HL-60 (cell line): ENCODE measurements at regions not wholly inside any gene's neighbourhood (a gene's known extent, or its start where the extent isn't known, plus 50 kb on each side); places are given as distances from the start of the nearest gene placed in this dataset.

ENCODE experiments used
- DNase-seq, 2 experiments: peaks; one replicate each; pipeline ENCODE4 v3.0.0-alpha.2; 2010 to 2020; ENCODE audit warnings: low read depth in 1 of 2, low spot score in 1 of 2
- H3K27ac ChIP-seq: fragments of 250-450 bp; sonication (Bioruptor Pico); replicated peaks from 2 replicates; pipeline ENCODE4 v1.5.1; 2020; ENCODE audit warnings: mild to moderate bottlenecking, moderate library complexity
- H3K27me3 ChIP-seq: fragments of 250-450 bp; sonication (Bioruptor Pico); 2 replicates; pipeline ENCODE4 v1.5.1; 2021; ENCODE audit warnings: mild to moderate bottlenecking, moderate library complexity; ENCODE audit not compliant: insufficient read depth, poor library complexity, severe bottlenecking
- H3K4me3 ChIP-seq: replicated peaks from 2 replicates; pipeline ENCODE4 v1.5.1; 2011; ENCODE audit warnings: mild to moderate bottlenecking, control low read depth, low read length; ENCODE audit not compliant: insufficient read depth
- GABPA ChIP-seq: IDR thresholded peaks from 2 replicates; pipeline ENCODE4 v1.6.1; 2012; ENCODE audit warnings: low read depth
- POLR2AphosphoS5 ChIP-seq: IDR thresholded peaks from 2 replicates; pipeline ENCODE4 v1.6.1; 2012; ENCODE audit warnings: low read depth
- SPI1 ChIP-seq: IDR thresholded peaks from 2 replicates; pipeline ENCODE4 v1.6.1; 2012; ENCODE audit warnings: low read depth, mild to moderate bottlenecking, borderline replicate concordance
- TF ChIP-seq, protein P1 (sequence below): IDR thresholded peaks from one replicate; pipeline ENCODE4 v1.5.1; 2011; ENCODE audit warnings: low read length, control low read depth, inconsistent platforms; ENCODE audit not compliant: insufficient read depth
- TF ChIP-seq, protein P2 (sequence below): IDR thresholded peaks from 2 replicates; pipeline ENCODE4 v1.6.1; 2012; ENCODE audit warnings: low read depth; ENCODE audit not compliant: insufficient replicate concordance

- no peak overlapping the region for H3K27ac ChIP-seq
- no peak for DNase-seq
- TF ChIP-seq, protein P1, sequence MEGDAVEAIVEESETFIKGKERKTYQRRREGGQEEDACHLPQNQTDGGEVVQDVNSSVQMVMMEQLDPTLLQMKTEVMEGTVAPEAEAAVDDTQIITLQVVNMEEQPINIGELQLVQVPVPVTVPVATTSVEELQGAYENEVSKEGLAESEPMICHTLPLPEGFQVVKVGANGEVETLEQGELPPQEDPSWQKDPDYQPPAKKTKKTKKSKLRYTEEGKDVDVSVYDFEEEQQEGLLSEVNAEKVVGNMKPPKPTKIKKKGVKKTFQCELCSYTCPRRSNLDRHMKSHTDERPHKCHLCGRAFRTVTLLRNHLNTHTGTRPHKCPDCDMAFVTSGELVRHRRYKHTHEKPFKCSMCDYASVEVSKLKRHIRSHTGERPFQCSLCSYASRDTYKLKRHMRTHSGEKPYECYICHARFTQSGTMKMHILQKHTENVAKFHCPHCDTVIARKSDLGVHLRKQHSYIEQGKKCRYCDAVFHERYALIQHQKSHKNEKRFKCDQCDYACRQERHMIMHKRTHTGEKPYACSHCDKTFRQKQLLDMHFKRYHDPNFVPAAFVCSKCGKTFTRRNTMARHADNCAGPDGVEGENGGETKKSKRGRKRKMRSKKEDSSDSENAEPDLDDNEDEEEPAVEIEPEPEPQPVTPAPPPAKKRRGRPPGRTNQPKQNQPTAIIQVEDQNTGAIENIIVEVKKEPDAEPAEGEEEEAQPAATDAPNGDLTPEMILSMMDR: no peak
- no peak for TF ChIP-seq GABPA
- TF ChIP-seq, protein P2, sequence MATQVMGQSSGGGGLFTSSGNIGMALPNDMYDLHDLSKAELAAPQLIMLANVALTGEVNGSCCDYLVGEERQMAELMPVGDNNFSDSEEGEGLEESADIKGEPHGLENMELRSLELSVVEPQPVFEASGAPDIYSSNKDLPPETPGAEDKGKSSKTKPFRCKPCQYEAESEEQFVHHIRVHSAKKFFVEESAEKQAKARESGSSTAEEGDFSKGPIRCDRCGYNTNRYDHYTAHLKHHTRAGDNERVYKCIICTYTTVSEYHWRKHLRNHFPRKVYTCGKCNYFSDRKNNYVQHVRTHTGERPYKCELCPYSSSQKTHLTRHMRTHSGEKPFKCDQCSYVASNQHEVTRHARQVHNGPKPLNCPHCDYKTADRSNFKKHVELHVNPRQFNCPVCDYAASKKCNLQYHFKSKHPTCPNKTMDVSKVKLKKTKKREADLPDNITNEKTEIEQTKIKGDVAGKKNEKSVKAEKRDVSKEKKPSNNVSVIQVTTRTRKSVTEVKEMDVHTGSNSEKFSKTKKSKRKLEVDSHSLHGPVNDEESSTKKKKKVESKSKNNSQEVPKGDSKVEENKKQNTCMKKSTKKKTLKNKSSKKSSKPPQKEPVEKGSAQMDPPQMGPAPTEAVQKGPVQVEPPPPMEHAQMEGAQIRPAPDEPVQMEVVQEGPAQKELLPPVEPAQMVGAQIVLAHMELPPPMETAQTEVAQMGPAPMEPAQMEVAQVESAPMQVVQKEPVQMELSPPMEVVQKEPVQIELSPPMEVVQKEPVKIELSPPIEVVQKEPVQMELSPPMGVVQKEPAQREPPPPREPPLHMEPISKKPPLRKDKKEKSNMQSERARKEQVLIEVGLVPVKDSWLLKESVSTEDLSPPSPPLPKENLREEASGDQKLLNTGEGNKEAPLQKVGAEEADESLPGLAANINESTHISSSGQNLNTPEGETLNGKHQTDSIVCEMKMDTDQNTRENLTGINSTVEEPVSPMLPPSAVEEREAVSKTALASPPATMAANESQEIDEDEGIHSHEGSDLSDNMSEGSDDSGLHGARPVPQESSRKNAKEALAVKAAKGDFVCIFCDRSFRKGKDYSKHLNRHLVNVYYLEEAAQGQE: no peak
- no peak overlapping the region for H3K4me3 ChIP-seq
- H3K27me3 ChIP-seq: no peaks in the 10 kb centered on the region
These were observed 59.9 kb upstream of the CLMN start for GRCh38 chr14:95379634-95380033.

DNA sequence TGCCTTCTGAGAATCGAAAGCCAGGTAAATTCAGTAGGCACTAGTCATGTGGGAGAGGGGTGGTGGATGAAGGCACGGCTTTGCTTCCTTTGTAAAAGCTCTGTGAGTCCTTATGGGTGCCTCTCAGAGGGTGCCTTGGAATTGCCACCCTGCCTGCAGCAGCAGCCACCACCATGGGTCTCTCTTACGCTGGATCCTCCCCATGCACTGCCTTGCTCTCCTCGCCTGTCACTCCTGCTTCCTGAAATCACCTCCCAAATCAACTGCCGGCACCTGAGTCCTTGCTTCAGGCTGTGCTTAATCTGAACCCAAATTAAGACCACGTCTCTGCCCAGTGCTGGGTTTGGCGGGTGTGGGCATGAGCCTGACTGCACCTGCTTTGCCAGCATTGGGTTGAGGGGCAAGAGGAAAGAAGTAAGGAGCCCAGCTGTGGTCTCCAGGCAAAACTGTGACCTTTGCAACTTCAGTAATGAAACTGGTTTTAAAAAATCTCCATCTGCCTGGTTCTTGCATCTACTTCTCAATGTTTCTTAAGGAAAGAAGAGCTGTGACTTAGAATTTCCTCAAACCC, 55.9 kb upstream of the CLMN start:
- no peak for TF ChIP-seq SPI1
- TF ChIP-seq, protein P2: no peak
- no peak for TF ChIP-seq POLR2AphosphoS5
- no peak for TF ChIP-seq GABPA
- TF ChIP-seq, protein P1: no peak
- Histone ChIP-seq H3K27ac (no peak overlapping the region), H3K27me3 (no peaks in the 10 kb centered on the region), H3K4me3 (no peak overlapping the region)
- no peak for DNase-seq

- H3K4me3 ChIP-seq: no peak overlapping the region
- H3K27ac ChIP-seq: no peak overlapping the region
- TF ChIP-seq GABPA: no peak
- TF ChIP-seq, protein P1: no peak
- no peak for TF ChIP-seq POLR2AphosphoS5
- TF ChIP-seq, protein P2: no peak
- H3K27me3 ChIP-seq: no peaks in the 10 kb centered on the region
- DNase-seq: no peak
These were observed 54.7 kb upstream of the CLMN start for GRCh38 chr14:95374239-95374997.
